ENCODE measurements at regions not wholly inside any gene's neighbourhood (a gene's known extent, or its start where the extent isn't known, plus 50 kb on each side); places are given as distances from the start of the nearest gene placed in this dataset.

- Mint-ChIP-seq H3K36me3 (ENCODE audit: insufficient read depth, unreplicated experiment) (no peaks in the 10 kb centered on the region), H3K27me3 (ENCODE audit: unreplicated experiment) (no peaks in the 10 kb centered on the region), H3K9me3 (ENCODE audit: low read depth, unreplicated experiment) (no peaks in the 10 kb centered on the region), H3K27ac (ENCODE audit: unreplicated experiment) (no peak overlapping the region), H3K4me3 (ENCODE audit: low read depth, unreplicated experiment) (no peak overlapping the region), H3K4me1 (ENCODE audit: low read depth, unreplicated experiment) (no peaks in the 10 kb centered on the region)
- TF ChIP-seq, protein P1, sequence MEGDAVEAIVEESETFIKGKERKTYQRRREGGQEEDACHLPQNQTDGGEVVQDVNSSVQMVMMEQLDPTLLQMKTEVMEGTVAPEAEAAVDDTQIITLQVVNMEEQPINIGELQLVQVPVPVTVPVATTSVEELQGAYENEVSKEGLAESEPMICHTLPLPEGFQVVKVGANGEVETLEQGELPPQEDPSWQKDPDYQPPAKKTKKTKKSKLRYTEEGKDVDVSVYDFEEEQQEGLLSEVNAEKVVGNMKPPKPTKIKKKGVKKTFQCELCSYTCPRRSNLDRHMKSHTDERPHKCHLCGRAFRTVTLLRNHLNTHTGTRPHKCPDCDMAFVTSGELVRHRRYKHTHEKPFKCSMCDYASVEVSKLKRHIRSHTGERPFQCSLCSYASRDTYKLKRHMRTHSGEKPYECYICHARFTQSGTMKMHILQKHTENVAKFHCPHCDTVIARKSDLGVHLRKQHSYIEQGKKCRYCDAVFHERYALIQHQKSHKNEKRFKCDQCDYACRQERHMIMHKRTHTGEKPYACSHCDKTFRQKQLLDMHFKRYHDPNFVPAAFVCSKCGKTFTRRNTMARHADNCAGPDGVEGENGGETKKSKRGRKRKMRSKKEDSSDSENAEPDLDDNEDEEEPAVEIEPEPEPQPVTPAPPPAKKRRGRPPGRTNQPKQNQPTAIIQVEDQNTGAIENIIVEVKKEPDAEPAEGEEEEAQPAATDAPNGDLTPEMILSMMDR (IDR thresholded peaks at IDR 0.05; ENCODE audit: unreplicated experiment): no peak
- CTCF ChIA-PET: interaction anchor here (0.7 kb wide), 1 partner anchor 553 kb away, joined by 6 read pairs; no protein-coding TSS in a partner anchor
- BruUV-seq (replicated peaks): no TSS peak
- intact Hi-C loops (cut with micrococcal nuclease; ENCODE audit: unreplicated experiment): no loop called here
- no peak for DNase-seq
Observed at GRCh38 chr4:33171873-33172525, 2451.8 kb downstream of the PCDH7 start.

DNA sequence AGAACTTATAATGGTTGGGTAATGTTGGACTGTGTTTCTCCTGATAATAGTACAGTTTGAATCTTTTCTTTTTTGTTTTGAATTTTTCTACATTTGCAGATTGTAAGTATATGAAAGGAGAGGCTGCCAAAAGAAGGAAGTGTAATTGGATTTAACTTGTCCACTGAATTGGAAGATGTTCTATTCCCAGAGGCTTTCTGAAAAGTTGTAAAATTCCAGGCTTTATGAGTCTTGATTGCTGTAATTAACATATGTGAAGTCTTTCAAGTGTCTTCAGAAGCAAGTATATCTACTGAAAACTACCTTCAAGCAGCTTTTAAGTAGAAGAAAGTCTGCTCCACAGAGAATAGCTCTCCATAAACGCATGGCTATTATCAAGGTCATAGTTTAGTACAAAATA is 2456.4 kb downstream of the PCDH7 start:
- Mint-ChIP-seq H3K9me3 (ENCODE audit: low read depth, unreplicated experiment) (peaks cover 6% of the 10 kb centered on the region), H3K27ac (ENCODE audit: unreplicated experiment) (no peak overlapping the region), H3K4me3 (ENCODE audit: low read depth, unreplicated experiment) (no peak overlapping the region), H3K36me3 (ENCODE audit: insufficient read depth, unreplicated experiment) (no peaks in the 10 kb centered on the region), H3K4me1 (ENCODE audit: low read depth, unreplicated experiment) (no peaks in the 10 kb centered on the region), H3K27me3 (ENCODE audit: unreplicated experiment) (no peaks in the 10 kb centered on the region)
- intact Hi-C loops (cut with micrococcal nuclease; ENCODE audit: unreplicated experiment): no loop called here
- CTCF ChIA-PET: no interaction called here
- no TSS peak for BruUV-seq (replicated peaks)
- TF ChIP-seq, protein P1 (IDR thresholded peaks at IDR 0.05; ENCODE audit: unreplicated experiment): no peak
- no peak for DNase-seq

DNA sequence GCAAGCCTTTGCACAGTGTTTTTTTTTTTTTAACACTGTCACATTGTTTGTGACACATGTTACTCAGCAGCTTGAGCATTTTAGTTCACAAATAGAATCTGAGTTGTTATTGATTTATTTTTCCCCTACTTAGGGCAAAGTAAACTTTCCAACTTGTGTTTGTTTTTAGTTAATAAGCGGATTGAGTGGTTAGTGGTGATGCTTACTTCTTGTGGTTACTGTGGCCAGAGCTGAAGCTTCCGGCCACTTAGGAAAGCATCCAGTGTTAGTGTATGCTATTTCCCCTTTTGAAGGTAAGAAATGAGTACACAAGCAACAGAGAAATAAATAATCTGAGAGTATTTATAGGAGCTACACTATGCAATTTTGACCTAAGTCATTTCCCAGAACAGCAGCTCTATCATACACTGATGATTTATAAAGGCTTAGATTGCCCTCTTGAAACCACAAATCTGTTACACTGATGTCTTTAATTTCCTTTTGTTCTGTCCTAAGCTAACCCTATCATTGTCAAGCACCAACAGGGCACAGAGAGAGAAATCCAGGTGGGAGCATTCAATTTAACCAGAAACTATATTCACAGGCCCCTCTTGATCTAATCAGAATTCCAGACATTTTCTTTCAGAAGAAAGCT is 2464.6 kb downstream of the PCDH7 start:
- no peak for DNase-seq
- peaks cover 9% of the 10 kb centered on the region for H3K9me3 Mint-ChIP-seq (ENCODE audit: low read depth, unreplicated experiment)
- no peaks in the 10 kb centered on the region for H3K36me3 Mint-ChIP-seq (ENCODE audit: insufficient read depth, unreplicated experiment)

GRCh38 chr4:33187035-33187434 is 2466.9 kb downstream of the PCDH7 start:
- Mint-ChIP-seq H3K4me1 (ENCODE audit: low read depth, unreplicated experiment) (no peaks in the 10 kb centered on the region), H3K27ac (ENCODE audit: unreplicated experiment) (no peak overlapping the region), H3K9me3 (ENCODE audit: low read depth, unreplicated experiment) (peaks cover 2% of the 10 kb centered on the region), H3K4me3 (ENCODE audit: low read depth, unreplicated experiment) (no peak overlapping the region), H3K36me3 (ENCODE audit: insufficient read depth, unreplicated experiment) (no peaks in the 10 kb centered on the region), H3K27me3 (ENCODE audit: unreplicated experiment) (no peaks in the 10 kb centered on the region)
- BruUV-seq (replicated peaks): no TSS peak
- TF ChIP-seq, protein P1 (IDR thresholded peaks at IDR 0.05; ENCODE audit: unreplicated experiment): no peak
- DNase-seq: no peak
- CTCF ChIA-PET: no interaction called here
- intact Hi-C loops (cut with micrococcal nuclease; ENCODE audit: unreplicated experiment): no loop called here

More for the DNA sequence above, 2464.6 kb downstream of the PCDH7 start:
- H3K4me1 Mint-ChIP-seq (ENCODE audit: low read depth, unreplicated experiment): no peaks in the 10 kb centered on the region
- BruUV-seq (replicated peaks): no TSS peak
- no peak overlapping the region for H3K4me3 Mint-ChIP-seq (ENCODE audit: low read depth, unreplicated experiment)
- no peaks in the 10 kb centered on the region for H3K27me3 Mint-ChIP-seq (ENCODE audit: unreplicated experiment)
- TF ChIP-seq, protein P1 (IDR thresholded peaks at IDR 0.05; ENCODE audit: unreplicated experiment): no peak
- H3K27ac Mint-ChIP-seq (ENCODE audit: unreplicated experiment): no peak overlapping the region
- CTCF ChIA-PET: no interaction called here
- intact Hi-C loops (cut with micrococcal nuclease; ENCODE audit: unreplicated experiment): no loop called here

Measured in Calu3 (cell line).